Psoas muscle (tissue), 7 donors: ENCODE measurements at regions not wholly inside any gene's neighbourhood (a gene's known extent, or its start where the extent isn't known, plus 50 kb on each side); places are given as distances from the start of the nearest gene placed in this dataset.

Source experiments
- ATAC-seq, 4 donors: fragments of 200-7000 bp; cut with Tn5 transposase; one replicate each; pipeline ENCODE4 v1.9.1; 2020; ENCODE audit warnings: moderate library complexity in 3 of 4, mild to moderate bottlenecking in 2 of 4
- DNase-seq, 2 donors: peaks; one replicate each; pipeline ENCODE4 v3.0.0-alpha.2; 2020
- H3K27ac ChIP-seq: fragments of 200-600 bp; one replicate; pipeline ENCODE4 v1.8.0; 2022
- H3K27me3 ChIP-seq, 3 donors: fragments of 200-600 bp in 1 of 3; one replicate each; pipeline versions ENCODE4 v1.6.1 to v1.8.0; 2013 to 2022; ENCODE audit warnings: low read length in 2 of 3, mild to moderate bottlenecking in 2 of 3, moderate library complexity in 1 of 3; ENCODE audit not compliant: insufficient read depth in 3 of 3
- H3K36me3 ChIP-seq, 2 donors: fragments of 200-600 bp in 1 of 2; one replicate each; pipeline versions ENCODE4 v1.6.1 to v1.8.0; 2013 to 2022; ENCODE audit warnings: low read depth in 1 of 2, mild to moderate bottlenecking in 1 of 2, moderate library complexity in 1 of 2; ENCODE audit not compliant: insufficient read depth in 1 of 2
- H3K4me1 ChIP-seq: fragments of 200-600 bp; one replicate; pipeline ENCODE4 v1.8.0; 2022
- H3K4me3 ChIP-seq: fragments of 200-600 bp; one replicate; pipeline ENCODE4 v1.8.0; 2022; ENCODE audit warnings: mild to moderate bottlenecking
- H3K9me3 ChIP-seq: fragments of 200-600 bp; one replicate; pipeline ENCODE4 v1.8.0; 2022
- WGBS, 3 donors: extraction: QIAGEN DNeasy Blood & Tissue Kit; methylation state at CpG; one replicate each; pipeline versions ENCODE4 v1.1.6 to v1.1.7; 2013; 5-methylcytosine and 5-hydroxymethylcytosine counted together
- intact Hi-C, 2 donors: fragments of 100-400 bp; cut with DNase I; formaldehyde crosslinking; loops; one replicate each; pipeline versions ENCODE4 v1.11.0 to v1.14.2; 2022
- TF ChIP-seq, protein P1 (sequence below): fragments of 200-600 bp; IDR thresholded peaks from one replicate; pipeline ENCODE4 v1.8.0; 2022; ENCODE audit warnings: antibody characterized with exemption
- donor health status: healthy with polysubstance abuse.
- donor health status: DM: no; HTN: no; CAD: no; lungs with moderate emphysema.
- donor health status: Bipolar disorder and iron deficiency.
- donor health status: healthy.
- donor health status: DM: yes; HTN: yes; CAD: no.
- donor health status: DM: no; HTN: no; CAD: no.
- donor health status: DM: yes; HTN: yes; CAD: no.

DNA sequence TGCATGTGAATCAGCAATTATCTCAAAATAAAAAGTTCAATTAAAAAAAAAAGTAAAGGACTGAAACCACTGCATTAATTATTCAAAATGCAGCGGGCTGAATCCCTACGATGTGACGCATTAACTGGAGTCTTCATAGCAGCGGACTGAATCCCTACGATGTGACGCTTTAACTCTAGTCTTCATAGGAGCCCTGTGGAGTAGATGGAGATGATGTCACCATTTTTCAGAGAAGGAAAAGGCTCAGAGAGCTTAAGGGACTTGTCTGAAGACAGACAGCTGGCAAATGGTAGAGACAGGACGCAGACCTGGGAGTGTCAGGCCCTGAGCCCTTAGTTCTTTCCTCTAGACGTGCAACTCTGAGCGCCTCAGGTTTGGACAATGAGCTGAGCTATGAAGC is 168.0 kb upstream of the MYL2 start:
- H3K27ac ChIP-seq: no peak overlapping the region
- intact Hi-C loops: no loop called here
- peaks cover 4 to 14% (median 5%) of the 10 kb centered on the region in 3 donors for H3K27me3 ChIP-seq
- 51 to 60% (median 57%) methylated on average over 9 of the region's 9 CpGs for WGBS, 3 donors
- DNase-seq (no peak), ATAC-seq (no peak)
- no peaks in the 10 kb centered on the region for H3K36me3 ChIP-seq
- no peaks in the 10 kb centered on the region for H3K4me1 ChIP-seq
- no peaks in the 10 kb centered on the region for H3K9me3 ChIP-seq
- TF ChIP-seq, protein P1, sequence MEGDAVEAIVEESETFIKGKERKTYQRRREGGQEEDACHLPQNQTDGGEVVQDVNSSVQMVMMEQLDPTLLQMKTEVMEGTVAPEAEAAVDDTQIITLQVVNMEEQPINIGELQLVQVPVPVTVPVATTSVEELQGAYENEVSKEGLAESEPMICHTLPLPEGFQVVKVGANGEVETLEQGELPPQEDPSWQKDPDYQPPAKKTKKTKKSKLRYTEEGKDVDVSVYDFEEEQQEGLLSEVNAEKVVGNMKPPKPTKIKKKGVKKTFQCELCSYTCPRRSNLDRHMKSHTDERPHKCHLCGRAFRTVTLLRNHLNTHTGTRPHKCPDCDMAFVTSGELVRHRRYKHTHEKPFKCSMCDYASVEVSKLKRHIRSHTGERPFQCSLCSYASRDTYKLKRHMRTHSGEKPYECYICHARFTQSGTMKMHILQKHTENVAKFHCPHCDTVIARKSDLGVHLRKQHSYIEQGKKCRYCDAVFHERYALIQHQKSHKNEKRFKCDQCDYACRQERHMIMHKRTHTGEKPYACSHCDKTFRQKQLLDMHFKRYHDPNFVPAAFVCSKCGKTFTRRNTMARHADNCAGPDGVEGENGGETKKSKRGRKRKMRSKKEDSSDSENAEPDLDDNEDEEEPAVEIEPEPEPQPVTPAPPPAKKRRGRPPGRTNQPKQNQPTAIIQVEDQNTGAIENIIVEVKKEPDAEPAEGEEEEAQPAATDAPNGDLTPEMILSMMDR: no peak
- no peak overlapping the region for H3K4me3 ChIP-seq

DNA sequence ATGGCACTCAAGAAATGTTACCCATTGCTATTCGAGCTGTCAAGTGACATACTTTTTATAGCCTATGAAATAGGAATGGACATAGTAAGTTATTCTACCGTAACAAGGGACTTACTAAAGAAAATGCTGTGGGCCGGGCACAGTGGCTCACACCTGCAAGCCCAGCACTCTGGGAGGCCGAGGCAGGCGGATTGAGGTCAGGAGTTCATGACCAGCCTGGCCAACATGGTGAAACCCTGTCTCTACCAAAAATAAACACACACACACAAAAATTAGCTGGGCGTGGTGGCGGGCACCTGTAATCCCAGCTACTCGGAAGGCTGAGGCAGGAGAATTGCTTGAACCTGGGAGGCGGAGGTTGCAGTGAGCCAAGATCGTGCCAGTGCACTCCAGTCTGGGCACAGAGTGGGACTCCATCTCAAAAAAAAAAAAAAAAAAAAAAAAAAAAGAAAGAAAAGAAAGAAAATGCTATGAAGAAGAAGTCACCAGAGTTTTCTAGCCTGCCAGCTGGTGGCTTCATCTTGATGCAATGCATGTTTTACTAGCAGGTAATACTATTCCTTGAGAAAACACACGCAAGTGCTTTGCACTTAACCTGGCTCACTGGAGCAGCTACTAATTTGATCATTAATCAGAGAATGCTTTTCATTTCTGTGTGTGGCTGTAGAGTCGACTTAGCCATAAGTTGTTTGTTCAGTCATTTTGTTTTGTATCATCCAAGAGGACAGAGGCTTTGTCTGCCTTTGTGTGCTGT is 166.7 kb upstream of the MYL2 start:
- H3K27me3 ChIP-seq: peaks cover 4 to 24% (median 9%) of the 10 kb centered on the region in 3 donors
- WGBS, 3 donors: 63 to 71% (median 70%) methylated on average over 12 of the region's 12 CpGs
- ATAC-seq (no peak), DNase-seq (no peak)
- H3K36me3 ChIP-seq: no peaks in the 10 kb centered on the region
- TF ChIP-seq, protein P1: no peak
- H3K9me3 ChIP-seq: no peaks in the 10 kb centered on the region
- intact Hi-C loops: no loop called here
- no peak overlapping the region for H3K4me3 ChIP-seq
- no peaks in the 10 kb centered on the region for H3K4me1 ChIP-seq
- no peak overlapping the region for H3K27ac ChIP-seq

DNA sequence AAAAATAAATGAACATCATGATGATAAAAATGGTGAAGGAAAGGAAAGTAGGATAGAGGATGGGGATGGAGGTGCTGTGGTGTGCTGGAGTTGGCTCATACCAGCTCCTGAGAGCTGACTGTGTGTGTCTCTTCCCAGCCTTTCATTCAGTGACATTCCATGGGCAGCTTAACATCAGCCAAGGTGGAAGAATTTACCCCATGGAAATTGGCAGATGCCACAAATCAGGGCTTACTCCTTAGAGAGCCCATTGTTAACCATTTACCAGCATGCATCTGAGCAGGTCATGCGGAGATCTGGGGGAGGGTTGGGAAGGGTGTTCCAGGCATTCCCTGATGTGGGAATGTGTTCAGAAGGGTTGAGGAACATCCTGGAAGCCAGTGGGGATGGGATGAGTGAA is 164.7 kb upstream of the MYL2 start:
- Histone ChIP-seq H3K36me3 (no peaks in the 10 kb centered on the region), H3K4me1 (no peaks in the 10 kb centered on the region), H3K9me3 (no peaks in the 10 kb centered on the region), H3K27me3 (peaks cover 0 to 32% (median 14%) of the 10 kb centered on the region in 3 donors), H3K4me3 (no peak overlapping the region), H3K27ac (no peak overlapping the region)
- 83 to 92% (median 89%) methylated on average over 1 of the region's 1 CpG for WGBS, 3 donors
- DNase-seq: no peak
- TF ChIP-seq, protein P1: no peak
- ATAC-seq: no peak
- intact Hi-C loops: no loop called here

DNA sequence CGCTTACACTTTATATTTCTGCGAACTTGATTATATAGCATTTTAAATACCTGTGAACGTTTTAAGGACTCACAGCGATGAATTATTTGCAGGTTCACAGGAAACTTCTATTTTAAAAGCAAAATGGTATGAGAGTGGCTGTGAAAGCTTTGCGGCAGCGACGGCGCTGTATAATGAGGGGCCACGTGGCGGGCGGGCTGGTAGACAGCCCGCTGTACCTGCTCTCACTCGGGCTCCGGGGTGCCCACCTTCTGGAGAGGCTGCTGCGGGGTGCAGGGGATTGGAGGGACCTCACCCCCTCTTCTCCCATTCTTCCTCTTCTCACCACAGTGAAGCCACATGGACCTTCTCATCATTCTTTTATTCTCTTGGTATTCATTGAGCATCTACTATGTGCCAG is 164.2 kb upstream of the MYL2 start:
- intact Hi-C loops: no loop called here
- no peak overlapping the region for H3K27ac ChIP-seq
- no peaks in the 10 kb centered on the region for H3K36me3 ChIP-seq
- no peak overlapping the region for H3K4me3 ChIP-seq
- WGBS, 3 donors: 88 to 93% (median 90%) methylated on average over 15 of the region's 15 CpGs
- H3K27me3 ChIP-seq: peaks cover 0 to 33% (median 12%) of the 10 kb centered on the region in 3 donors
- TF ChIP-seq, protein P1: no peak
- DNase-seq: no peak
- no peaks in the 10 kb centered on the region for H3K9me3 ChIP-seq
- no peaks in the 10 kb centered on the region for H3K4me1 ChIP-seq
- ATAC-seq: no peak

DNA sequence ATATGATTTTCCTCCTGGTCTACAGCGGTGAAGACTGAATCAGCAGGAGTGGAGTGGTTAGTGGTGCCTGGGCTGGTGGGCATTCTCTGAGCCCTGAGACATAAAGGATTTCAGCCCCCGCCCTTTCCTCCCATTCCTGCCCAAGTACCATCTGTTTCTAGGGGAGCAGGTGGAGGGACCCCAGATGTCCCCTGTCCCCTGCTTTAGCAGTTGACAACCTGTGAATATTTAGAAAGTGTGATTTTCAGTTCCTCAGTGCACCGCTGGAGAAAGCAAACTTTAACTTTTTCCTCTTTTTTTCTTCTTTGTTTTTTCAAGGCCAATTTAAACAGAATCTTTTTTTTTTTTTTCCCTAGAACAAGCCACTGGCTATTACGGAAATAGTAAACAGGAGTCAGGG is 163.8 kb upstream of the MYL2 start:
- TF ChIP-seq, protein P1: no peak
- Histone ChIP-seq H3K27ac (no peak overlapping the region), H3K4me3 (no peak overlapping the region), H3K27me3 (peaks cover 0 to 35% (median 12%) of the 10 kb centered on the region in 3 donors), H3K4me1 (no peaks in the 10 kb centered on the region), H3K9me3 (no peaks in the 10 kb centered on the region), H3K36me3 (no peaks in the 10 kb centered on the region)
- no peak for ATAC-seq
- WGBS, 3 donors: 57 to 75% (median 63%) methylated on average over 4 of the region's 4 CpGs
- no peak for DNase-seq
- intact Hi-C loops: no loop called here
